GM21529 (cell line): ENCODE measurements at regions not wholly inside any gene's neighbourhood (a gene's known extent, or its start where the extent isn't known, plus 50 kb on each side); places are given as distances from the start of the nearest gene placed in this dataset.
"Not testable (repeated sequence)": the region's sequence is repeated elsewhere in the genome, so short reads cannot be mapped to it uniquely, and the experiment has no call there.

Experiments
- ATAC-seq: cut with Tn5 transposase; IDR thresholded peaks from one replicate; pipeline ENCODE4 v1.9.1; 2021; ENCODE audit not compliant: unreplicated experiment

- no peak for ATAC-seq
Measured at GRCh38 chr12:131530041-131530332, 180.9 kb upstream of the SFSWAP start.

DNA sequence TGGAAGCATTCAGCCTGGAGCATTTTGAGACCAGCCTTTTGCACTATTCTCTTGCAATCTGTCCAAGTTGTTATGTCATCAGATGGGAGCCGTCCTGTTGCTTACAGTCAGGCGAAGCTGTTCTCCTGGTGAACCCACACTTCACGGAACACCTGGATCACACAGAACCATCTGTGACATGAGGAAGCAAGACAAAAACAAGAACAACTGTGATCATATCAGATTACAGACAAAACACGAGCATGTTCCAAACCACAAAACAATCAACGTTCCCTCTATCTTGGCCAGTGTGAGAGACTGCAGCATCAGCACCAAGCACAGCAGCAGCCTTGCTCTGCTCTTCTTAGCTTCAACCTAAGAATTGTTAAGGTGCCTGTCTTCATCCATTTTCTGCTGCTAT lies 180.5 kb upstream of the SFSWAP start:
- ATAC-seq = no peak

GRCh38 chr12:131533139-131533538 lies 177.8 kb upstream of the SFSWAP start:
- ATAC-seq = no peak

DNA sequence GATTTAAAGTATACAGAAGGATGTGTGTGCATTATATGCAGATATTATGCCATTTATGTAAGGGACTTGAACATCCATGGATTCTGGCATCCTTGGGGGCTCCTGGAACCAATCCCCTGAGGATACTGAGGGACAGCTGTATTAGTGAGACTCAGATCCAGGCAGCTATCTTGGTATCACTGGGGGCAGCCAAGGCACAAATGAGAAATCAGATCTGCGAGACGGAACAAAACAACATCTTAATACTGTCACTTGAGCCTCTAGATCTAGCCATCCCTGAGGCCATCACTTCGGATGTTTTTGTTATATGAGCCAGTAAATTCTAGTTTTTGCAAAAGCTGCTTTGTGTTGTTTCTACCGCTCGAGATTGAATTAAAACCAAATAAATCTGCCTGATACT lies 175.1 kb upstream of the SFSWAP start:
- ATAC-seq = no peak

DNA sequence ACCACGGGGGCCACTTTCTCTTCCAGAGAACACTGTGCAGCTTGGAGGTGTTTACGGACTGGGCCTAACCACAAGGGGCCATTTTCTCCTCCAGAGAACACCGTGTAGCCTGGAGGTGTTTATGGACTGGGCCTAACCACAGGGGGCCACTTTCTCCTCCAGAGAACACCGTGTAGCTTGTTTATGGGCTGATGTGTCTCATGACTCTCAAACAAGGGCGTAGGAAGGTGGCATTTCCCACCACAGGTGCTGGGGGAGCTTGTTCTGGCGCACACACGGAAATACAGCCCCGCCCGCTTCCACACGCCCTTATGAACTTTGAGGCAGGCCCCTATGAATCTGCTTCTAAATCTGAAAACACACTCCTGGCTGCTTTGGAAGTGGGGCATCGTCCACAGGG lies 174.6 kb upstream of the SFSWAP start:
- ATAC-seq = no peak

- no peak for ATAC-seq
Measured at GRCh38 chr12:131536766-131537165, 174.1 kb upstream of the SFSWAP start.

GRCh38 chr12:131537267-131537958 lies 173.5 kb upstream of the SFSWAP start:
- ATAC-seq = no peak

- ATAC-seq = no peak
Measured at GRCh38 chr12:131539381-131539780, 171.5 kb upstream of the SFSWAP start.

DNA sequence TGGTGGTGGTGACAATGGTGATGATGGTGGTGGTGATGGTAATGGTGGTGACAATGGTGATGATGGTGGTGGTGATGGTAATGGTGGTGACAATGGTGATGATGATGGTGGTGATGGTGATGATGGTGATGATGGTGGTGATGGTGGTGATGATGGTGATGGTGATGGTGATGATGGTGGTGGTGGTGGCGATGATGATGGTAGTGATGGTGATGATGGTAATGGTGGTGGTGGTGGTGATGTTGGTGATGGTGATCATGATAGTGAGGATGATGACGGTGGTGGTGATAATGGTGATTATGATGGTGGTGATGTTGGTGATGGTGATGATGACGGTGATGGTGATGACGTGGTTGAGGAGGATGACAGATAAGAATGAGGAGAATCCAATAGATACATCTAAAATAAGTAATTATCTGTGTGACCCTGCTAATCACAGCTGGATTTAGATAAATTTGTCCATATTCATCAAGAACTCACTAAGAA lies 170.7 kb upstream of the SFSWAP start:
- no peak for ATAC-seq

GRCh38 chr12:131541512-131541911 lies 169.4 kb upstream of the SFSWAP start:
- ATAC-seq = not testable (repeated sequence)

DNA sequence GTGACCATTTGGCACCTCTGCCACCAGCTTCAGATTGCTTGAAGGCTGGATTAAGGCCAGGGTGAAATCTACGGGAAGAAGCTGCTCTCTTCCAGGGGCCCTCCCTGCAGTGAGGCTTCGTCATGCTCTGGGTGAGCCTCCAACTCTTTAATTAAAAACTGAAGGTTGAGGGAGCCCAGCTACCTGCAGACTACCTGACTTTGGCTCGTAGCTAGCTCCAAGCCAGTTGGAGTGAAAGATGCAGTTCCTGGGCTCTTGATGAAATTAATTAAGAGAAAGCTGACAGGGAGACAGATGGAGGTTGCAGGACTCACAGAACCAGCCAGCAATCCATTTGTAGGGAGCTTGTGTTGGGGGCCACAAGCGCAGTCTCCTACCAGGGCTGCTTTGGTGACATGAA lies 168.5 kb upstream of the SFSWAP start:
- ATAC-seq = no peak

DNA sequence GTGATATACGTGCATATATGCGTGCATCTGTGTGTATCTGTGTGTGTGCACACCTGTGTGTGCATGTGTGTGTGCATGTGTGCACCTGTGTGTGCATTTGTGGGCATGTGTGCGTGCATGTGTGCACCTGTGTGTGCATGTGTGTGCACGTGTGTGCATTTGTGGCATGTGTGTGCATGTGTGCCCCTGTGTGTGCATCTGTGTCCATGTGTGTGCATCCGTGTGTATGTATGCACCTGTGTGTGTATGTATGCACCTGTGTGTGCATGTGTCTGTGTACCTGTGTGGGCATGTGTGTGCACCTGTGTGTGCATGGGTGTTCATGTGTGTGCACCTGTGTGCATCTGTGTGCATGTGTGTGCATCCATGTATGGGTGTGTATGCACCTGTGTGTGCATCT lies 167.8 kb upstream of the SFSWAP start:
- ATAC-seq = no peak

GRCh38 chr12:131547555-131547954 lies 163.3 kb upstream of the SFSWAP start:
- ATAC-seq = no peak

DNA sequence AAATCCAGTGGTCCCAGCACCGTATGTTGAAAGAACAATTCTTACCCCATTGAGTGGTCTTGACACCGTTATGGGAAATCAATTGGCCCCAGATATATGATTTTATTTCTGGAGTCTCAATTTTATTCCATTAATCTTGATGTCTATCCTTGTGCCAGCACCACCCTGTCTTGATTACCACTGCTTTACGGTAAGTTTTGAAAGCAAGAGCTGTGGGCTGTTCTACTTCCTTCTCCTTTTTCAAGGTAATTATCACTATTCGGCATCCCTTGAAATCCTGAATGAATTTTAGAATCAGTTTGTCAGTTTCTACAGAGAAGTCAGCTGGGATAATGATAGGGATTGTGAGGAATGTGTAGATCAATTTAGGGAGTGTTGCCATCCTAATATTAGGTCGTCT lies 160.8 kb upstream of the SFSWAP start:
- no peak for ATAC-seq

GRCh38 chr12:131551675-131552491 lies 159.0 kb upstream of the SFSWAP start:
- ATAC-seq = no peak

DNA sequence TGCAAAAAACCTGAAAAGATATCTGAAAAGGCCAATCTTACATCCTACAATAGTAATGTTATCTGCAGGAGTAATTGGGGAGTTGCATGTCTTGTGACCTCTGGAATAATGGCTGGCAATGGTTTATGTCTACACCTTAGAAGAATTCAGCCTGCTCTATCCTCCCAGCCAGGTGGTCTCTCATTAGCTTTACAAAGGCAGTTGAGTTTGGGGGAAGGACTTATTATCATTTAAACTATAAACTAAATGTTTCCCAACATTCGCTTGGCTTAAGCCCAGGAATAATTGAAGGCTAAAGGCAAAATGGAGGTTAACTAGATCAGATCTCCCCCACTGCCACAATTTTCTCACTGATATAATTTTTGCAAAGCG lies 158.4 kb upstream of the SFSWAP start:
- ATAC-seq = no peak

- ATAC-seq = no peak
Measured at GRCh38 chr12:131553096-131553777, 157.7 kb upstream of the SFSWAP start.

GRCh38 chr12:131555197-131555846 lies 155.6 kb upstream of the SFSWAP start:
- no peak for ATAC-seq

DNA sequence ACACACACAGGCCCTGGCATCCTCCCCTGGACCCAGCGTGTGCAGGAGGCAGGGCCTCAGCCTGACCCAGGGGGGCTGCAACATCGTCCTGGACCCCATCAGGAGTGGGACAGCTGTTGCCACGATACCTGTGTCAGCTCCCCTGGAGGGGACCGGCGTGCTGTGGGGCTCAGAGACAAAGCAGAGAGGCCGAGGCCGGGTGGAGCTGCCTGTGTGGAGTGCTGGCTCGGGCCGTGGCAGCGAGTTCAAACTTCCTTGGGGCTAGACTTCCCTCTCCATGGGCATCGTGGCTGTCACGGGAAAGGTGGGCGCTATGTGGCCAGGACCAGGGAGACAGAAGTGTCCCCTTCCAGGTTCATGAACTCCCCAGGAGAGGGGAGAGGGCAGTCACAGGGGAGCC lies 155.0 kb upstream of the SFSWAP start:
- no peak for ATAC-seq

- ATAC-seq = no peak
Measured at GRCh38 chr12:131557078-131557709, 153.7 kb upstream of the SFSWAP start.
